ENCODE measurements at regions not wholly inside any gene's neighbourhood (a gene's known extent, or its start where the extent isn't known, plus 50 kb on each side); places are given as distances from the start of the nearest gene placed in this dataset.

DNA sequence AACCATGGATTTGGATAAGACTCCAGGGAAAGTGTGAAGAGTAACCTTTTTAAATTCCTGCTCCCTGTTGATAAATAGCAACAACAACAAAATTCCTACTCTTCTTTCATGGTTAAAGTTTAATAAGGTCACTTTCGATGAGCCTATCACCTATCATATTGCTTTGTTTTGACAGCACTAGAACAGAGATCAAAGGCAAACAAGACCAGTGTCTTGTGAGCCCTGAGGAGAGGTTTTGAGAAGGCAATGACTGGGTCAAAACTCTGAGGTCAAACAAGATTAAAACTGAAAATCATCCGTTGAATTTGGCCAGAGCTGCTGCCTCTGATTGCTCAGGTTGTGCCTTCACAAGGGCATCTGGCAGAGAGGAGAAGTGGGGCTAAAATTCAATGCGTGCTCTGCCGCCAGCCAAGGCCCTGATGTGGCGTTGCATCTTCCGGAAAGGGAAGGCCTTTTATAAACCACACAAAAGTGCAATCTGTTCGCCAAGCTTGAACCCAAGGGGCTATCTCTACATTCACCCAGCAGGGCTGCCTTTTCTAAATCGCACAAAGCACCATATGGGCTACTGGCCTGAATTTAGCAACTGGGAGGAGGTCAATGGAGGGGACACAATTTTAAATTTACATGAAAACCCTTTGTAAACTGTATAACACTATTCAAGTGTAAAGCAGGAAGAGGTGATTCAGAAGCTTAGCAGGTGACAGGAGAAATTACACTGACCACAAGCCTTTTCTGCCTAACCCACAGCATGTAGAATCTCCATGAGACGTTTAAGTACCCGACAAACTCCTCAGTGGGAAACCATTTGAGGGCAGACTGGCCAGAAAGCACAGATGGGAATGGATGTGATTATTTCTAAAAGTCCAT is 140.8 kb downstream of the DAD1 start:
- no peak for TF ChIP-seq CTCF (IDR thresholded peaks at IDR 0.05 in 2 of 3, conservative IDR thresholded peaks at IDR 0.05 in 1 of 3; ENCODE audit: borderline replicate concordance in 1 of 3, insufficient read depth in 1 of 3, low read depth in 2 of 3, low read length in 2 of 3)
- no peak for TF ChIP-seq EZH2 (IDR thresholded peaks at IDR 0.05)
- no peak for TF ChIP-seq YY1 (IDR thresholded peaks at IDR 0.05; ENCODE audit: extremely low read depth, insufficient replicate concordance, low read depth, low read length)
- TF ChIP-seq FOSL1 (IDR thresholded peaks at IDR 0.05; ENCODE audit: low read depth), result no peak
- no peak for TF ChIP-seq REST (IDR thresholded peaks at IDR 0.05; ENCODE audit: low read depth)
- no peak for TF ChIP-seq JUND (IDR thresholded peaks at IDR 0.05)
- no peak for TF ChIP-seq POLR2A (IDR thresholded peaks at IDR 0.05; ENCODE audit: borderline replicate concordance, extremely low read depth, insufficient read depth, insufficient read length)
